AG10803 (cell line): ENCODE measurements at regions not wholly inside any gene's neighbourhood (a gene's known extent, or its start where the extent isn't known, plus 50 kb on each side); places are given as distances from the start of the nearest gene placed in this dataset.

Experiments
- DNase-seq: peaks from one replicate; pipeline ENCODE4 v3.0.0; 2010; ENCODE audit warnings: low read depth
- H3K4me3 ChIP-seq: 2 replicates; pipeline ENCODE4 v1.5.1; 2011; ENCODE audit warnings: mild to moderate bottlenecking, low read length, control low read depth
- TF ChIP-seq, protein P1 (sequence below): conservative IDR thresholded peaks from 2 replicates; pipeline ENCODE4 v1.5.1; 2011; ENCODE audit warnings: mild to moderate bottlenecking, low read length, control low read depth, inconsistent platforms

- DNase-seq = peak; percentile 10
- H3K4me3 ChIP-seq = no peak overlapping the region
- TF ChIP-seq, protein P1, sequence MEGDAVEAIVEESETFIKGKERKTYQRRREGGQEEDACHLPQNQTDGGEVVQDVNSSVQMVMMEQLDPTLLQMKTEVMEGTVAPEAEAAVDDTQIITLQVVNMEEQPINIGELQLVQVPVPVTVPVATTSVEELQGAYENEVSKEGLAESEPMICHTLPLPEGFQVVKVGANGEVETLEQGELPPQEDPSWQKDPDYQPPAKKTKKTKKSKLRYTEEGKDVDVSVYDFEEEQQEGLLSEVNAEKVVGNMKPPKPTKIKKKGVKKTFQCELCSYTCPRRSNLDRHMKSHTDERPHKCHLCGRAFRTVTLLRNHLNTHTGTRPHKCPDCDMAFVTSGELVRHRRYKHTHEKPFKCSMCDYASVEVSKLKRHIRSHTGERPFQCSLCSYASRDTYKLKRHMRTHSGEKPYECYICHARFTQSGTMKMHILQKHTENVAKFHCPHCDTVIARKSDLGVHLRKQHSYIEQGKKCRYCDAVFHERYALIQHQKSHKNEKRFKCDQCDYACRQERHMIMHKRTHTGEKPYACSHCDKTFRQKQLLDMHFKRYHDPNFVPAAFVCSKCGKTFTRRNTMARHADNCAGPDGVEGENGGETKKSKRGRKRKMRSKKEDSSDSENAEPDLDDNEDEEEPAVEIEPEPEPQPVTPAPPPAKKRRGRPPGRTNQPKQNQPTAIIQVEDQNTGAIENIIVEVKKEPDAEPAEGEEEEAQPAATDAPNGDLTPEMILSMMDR = peak; percentile 32
Observed at GRCh38 chr6:120077489-120077888, 727.9 kb upstream of the MAN1A1 start.

DNA sequence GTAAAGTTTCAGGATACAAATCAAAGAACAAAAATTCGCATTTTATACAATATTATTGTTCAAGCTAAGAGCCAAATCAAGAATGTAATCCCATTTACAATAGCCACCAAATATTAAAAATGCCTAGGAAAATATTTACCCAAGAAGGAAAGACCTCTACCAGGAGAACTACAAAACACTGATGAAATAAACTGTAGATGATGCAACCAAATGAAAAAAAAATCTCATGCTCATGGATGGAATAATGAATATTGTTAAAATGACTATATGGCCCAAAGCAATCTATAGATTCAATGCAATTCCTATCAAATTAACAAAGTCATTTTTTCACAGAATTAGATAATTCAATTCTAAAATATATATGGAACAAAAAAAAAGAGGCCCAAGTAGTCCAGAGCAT, 708.8 kb upstream of the MAN1A1 start:
- TF ChIP-seq, protein P1 = no peak
- no peak overlapping the region for H3K4me3 ChIP-seq
- DNase-seq = no peak

DNA sequence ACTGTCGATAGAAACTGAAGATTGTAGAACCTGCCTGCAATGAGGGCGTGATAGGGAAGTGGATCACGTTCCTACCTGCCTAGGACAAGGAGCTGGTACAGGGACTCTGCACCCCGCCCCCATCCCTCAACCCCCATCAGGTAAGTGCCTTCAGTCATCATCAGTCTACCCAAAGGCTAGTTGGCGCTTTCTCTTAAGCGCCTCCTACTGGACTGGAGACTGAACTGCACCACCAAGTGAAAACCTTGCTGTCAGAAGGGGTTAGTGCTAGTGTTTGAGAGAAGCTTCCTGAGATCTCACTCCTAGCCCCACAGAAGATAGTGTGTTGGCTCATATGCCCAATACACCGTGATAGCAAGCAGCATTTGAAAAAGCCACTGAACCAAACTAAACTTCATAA, 706.5 kb upstream of the MAN1A1 start:
- DNase-seq = no peak
- H3K4me3 ChIP-seq = no peak overlapping the region
- TF ChIP-seq, protein P1 = peak; percentile 33

- TF ChIP-seq, protein P1 = no peak
- DNase-seq = no peak
- no peak overlapping the region for H3K4me3 ChIP-seq
Observed at GRCh38 chr6:120055071-120055470, 705.5 kb upstream of the MAN1A1 start.

GRCh38 chr6:120039664-120040063, 690.1 kb upstream of the MAN1A1 start:
- H3K4me3 ChIP-seq = no peak overlapping the region
- TF ChIP-seq, protein P1 = no peak
- no peak for DNase-seq

- TF ChIP-seq, protein P1 = no peak
- no peak for DNase-seq
- H3K4me3 ChIP-seq = no peak overlapping the region
Observed at GRCh38 chr6:120031837-120032236, 682.3 kb upstream of the MAN1A1 start.

DNA sequence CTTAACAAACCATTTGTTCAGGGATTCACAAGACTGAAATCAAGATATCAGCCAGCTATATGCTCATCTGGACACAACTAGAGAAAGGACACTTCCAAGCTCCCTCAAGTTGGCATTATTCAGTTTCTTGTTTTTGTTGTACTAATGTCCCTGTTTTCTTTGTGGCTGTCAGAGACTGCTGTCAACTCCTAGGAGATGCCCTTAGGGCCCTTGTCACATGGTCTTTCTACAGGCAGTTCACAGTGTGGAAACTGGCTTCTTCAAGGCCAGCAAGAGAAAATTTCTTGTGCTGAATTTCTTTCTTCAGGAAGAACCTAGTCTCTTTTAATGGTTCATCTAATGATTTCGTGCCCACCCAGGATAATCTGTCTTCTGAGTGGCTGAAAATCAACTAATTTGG, 677.2 kb upstream of the MAN1A1 start:
- no peak for DNase-seq
- TF ChIP-seq, protein P1 = no peak
- H3K4me3 ChIP-seq = no peak overlapping the region
